Hepatocyte (in vitro differentiated cells): ENCODE measurements at regions not wholly inside any gene's neighbourhood (a gene's known extent, or its start where the extent isn't known, plus 50 kb on each side); places are given as distances from the start of the nearest gene placed in this dataset.

ENCODE experiments used
- DNase-seq: peaks from one replicate; pipeline ENCODE4 v3.0.0-alpha.2; 2016; ENCODE audit warnings: low spot score
- H2AFZ ChIP-seq: fragments of 200-600 bp; sonication (generic); 2 replicates; pipeline ENCODE4 v1.6.0; 2016; ENCODE audit warnings: antibody characterized with exemption, mild to moderate bottlenecking
- H3K27ac ChIP-seq: fragments of 200-600 bp; sonication (generic); 2 replicates; pipeline ENCODE4 v1.5.1; 2016; ENCODE audit warnings: mild to moderate bottlenecking
- H3K27me3 ChIP-seq: fragments of 200-600 bp; sonication (generic); 2 replicates; pipeline ENCODE4 v1.6.1; 2016
- H3K36me3 ChIP-seq: fragments of 200-600 bp; sonication (generic); replicated peaks from 2 replicates; pipeline ENCODE4 v1.5.1; 2016; ENCODE audit warnings: low read depth; ENCODE audit not compliant: insufficient read depth
- H3K4me1 ChIP-seq: fragments of 200-600 bp; sonication (generic); 2 replicates; pipeline ENCODE4 v1.5.1; 2016; ENCODE audit warnings: mild to moderate bottlenecking, moderate library complexity; ENCODE audit not compliant: insufficient read depth
- H3K4me2 ChIP-seq: fragments of 200-600 bp; sonication (generic); 2 replicates; pipeline ENCODE4 v1.6.0; 2016
- H3K4me3 ChIP-seq: fragments of 200-600 bp; sonication (generic); 2 replicates; pipeline ENCODE4 v1.5.1; 2016; ENCODE audit warnings: mild to moderate bottlenecking
- H3K79me2 ChIP-seq: fragments of 200-600 bp; sonication (generic); 2 replicates; pipeline ENCODE4 v1.6.0; 2017; ENCODE audit warnings: mild to moderate bottlenecking
- H3K9me2 ChIP-seq: fragments of 200-600 bp; sonication (generic); replicated peaks from 2 replicates; pipeline ENCODE4 v1.6.0; 2017; ENCODE audit warnings: mild to moderate bottlenecking; ENCODE audit not compliant: insufficient read depth
- H3K9me3 ChIP-seq: fragments of 200-600 bp; sonication (generic); 2 replicates; pipeline ENCODE4 v1.5.1; 2016; ENCODE audit warnings: low read depth, mild to moderate bottlenecking
- H4K20me1 ChIP-seq: fragments of 200-600 bp; sonication (generic); 2 replicates; pipeline ENCODE4 v1.6.0; 2016; ENCODE audit warnings: mild to moderate bottlenecking; ENCODE audit not compliant: insufficient read depth, poor library complexity, severe bottlenecking
- EZH2 ChIP-seq: fragments of 200-600 bp; sonication (generic); IDR thresholded peaks from 2 replicates; pipeline ENCODE4 v1.6.1; 2016; ENCODE audit warnings: antibody characterized with exemption, mild to moderate bottlenecking, borderline replicate concordance
- EZH2phosphoT487 ChIP-seq: fragments of 200-600 bp; sonication (generic); IDR thresholded peaks from one replicate; pipeline ENCODE4 v1.6.1; 2018; ENCODE audit warnings: antibody characterized with exemption, mild to moderate bottlenecking, low read depth, moderate library complexity; ENCODE audit not compliant: unreplicated experiment, severe bottlenecking
- whole genome bisulfite sequencing: methylation state at CpG from one replicate; pipeline ENCODE4 v1.1.6; 2016; ENCODE audit warnings: low lambda C conversion rate; ENCODE audit errors: missing lambda C conversion rate; 5-methylcytosine and 5-hydroxymethylcytosine counted together
- TF ChIP-seq, protein P1 (sequence below): fragments of 200-600 bp; sonication (generic); IDR thresholded peaks from 2 replicates; pipeline ENCODE4 v1.5.1; 2016; ENCODE audit warnings: antibody characterized with exemption, mild to moderate bottlenecking; ENCODE audit not compliant: poor library complexity

DNA sequence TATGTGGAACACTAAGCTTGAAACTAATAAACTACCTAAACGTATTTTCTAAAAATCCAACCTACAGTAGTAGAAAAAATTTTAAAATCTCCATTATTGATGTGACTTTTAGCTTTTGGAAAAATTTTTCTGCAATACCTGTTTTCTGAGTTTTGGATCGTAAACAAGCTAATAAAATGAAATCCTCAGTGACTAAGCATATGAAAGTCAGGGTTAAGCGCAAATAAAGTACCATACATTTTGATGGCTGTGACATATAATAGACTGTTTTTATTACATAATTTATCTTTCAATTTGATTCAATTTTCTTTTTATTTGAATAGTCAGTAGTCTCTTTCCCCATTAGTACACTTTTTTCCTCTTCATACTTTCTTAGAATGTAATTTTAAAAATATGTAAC, 683.6 kb downstream of the NUP35 start:
- DNase-seq: no peak
- Histone ChIP-seq H3K79me2 (no peaks in the 10 kb centered on the region), H3K4me1 (no peaks in the 10 kb centered on the region), H2AFZ (no peak overlapping the region), H3K27me3 (no peaks in the 10 kb centered on the region), H3K9me2 (no peaks in the 10 kb centered on the region), H3K4me2 (no peak overlapping the region), H3K36me3 (no peaks in the 10 kb centered on the region), H3K4me3 (no peak overlapping the region), H4K20me1 (no peaks in the 10 kb centered on the region), H3K27ac (no peak overlapping the region), H3K9me3 (no peaks in the 10 kb centered on the region)
- WGBS: 93% methylated on average over 3 of the region's 3 CpGs
- TF ChIP-seq EZH2 (no peak), EZH2phosphoT487 (no peak)
- TF ChIP-seq, protein P1, sequence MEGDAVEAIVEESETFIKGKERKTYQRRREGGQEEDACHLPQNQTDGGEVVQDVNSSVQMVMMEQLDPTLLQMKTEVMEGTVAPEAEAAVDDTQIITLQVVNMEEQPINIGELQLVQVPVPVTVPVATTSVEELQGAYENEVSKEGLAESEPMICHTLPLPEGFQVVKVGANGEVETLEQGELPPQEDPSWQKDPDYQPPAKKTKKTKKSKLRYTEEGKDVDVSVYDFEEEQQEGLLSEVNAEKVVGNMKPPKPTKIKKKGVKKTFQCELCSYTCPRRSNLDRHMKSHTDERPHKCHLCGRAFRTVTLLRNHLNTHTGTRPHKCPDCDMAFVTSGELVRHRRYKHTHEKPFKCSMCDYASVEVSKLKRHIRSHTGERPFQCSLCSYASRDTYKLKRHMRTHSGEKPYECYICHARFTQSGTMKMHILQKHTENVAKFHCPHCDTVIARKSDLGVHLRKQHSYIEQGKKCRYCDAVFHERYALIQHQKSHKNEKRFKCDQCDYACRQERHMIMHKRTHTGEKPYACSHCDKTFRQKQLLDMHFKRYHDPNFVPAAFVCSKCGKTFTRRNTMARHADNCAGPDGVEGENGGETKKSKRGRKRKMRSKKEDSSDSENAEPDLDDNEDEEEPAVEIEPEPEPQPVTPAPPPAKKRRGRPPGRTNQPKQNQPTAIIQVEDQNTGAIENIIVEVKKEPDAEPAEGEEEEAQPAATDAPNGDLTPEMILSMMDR: no peak

DNA sequence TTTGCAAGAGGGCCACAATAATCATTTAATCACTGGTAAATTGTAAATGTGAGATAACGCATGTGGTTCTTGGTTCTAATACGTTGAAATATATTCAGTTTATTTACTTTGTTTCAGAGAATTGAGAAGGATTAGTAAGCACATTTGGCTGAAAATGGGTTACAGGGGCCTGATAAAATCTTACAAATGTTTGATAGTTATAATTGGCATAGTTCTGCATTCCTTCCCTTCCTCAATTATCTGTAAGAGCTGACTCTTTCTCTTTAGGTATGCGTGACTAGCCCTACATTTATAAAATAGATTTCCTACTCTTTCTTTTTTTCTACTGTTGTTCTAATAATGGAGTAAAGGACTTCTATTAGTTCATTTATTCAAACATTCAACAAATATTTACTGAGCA, 685.2 kb downstream of the NUP35 start:
- Histone ChIP-seq H3K4me2 (no peak overlapping the region), H3K79me2 (no peaks in the 10 kb centered on the region), H3K9me2 (no peaks in the 10 kb centered on the region), H3K9me3 (no peaks in the 10 kb centered on the region), H3K4me1 (no peaks in the 10 kb centered on the region), H3K27ac (no peak overlapping the region), H3K27me3 (no peaks in the 10 kb centered on the region), H3K4me3 (no peak overlapping the region), H4K20me1 (no peaks in the 10 kb centered on the region), H3K36me3 (no peaks in the 10 kb centered on the region), H2AFZ (no peak overlapping the region)
- 87% methylated on average over 3 of the region's 3 CpGs for WGBS
- TF ChIP-seq EZH2: no peak
- TF ChIP-seq EZH2phosphoT487: no peak
- TF ChIP-seq, protein P1: no peak
- DNase-seq: no peak

DNA sequence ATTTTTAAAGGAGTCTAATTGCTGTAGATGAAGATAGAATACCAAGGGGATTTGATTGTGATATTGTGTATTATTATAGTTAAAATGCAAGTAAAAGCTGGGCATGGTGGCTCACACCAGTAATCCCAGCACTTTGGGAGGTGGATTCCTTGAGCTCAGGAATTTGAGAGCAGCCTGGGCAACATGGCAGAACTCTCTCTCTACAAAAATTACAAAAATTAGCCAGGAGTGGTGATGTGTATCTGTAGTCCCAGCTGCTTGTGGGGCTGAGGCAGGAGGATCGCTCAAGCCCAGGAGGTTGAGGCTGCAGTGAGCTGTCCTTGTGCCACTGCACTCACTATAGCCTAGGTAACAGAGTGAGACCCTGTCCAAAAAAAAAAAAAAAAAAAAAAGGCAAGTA, 687.0 kb downstream of the NUP35 start:
- H3K4me3 ChIP-seq: no peak overlapping the region
- H3K79me2 ChIP-seq: no peaks in the 10 kb centered on the region
- TF ChIP-seq EZH2: no peak
- TF ChIP-seq EZH2phosphoT487: no peak
- TF ChIP-seq, protein P1: no peak
- 94% methylated on average over 1 of the region's 1 CpG for WGBS
- H3K9me2 ChIP-seq: no peaks in the 10 kb centered on the region
- H3K27me3 ChIP-seq: no peaks in the 10 kb centered on the region
- no peaks in the 10 kb centered on the region for H3K36me3 ChIP-seq
- no peaks in the 10 kb centered on the region for H3K9me3 ChIP-seq
- H3K4me1 ChIP-seq: no peaks in the 10 kb centered on the region
- H2AFZ ChIP-seq: no peak overlapping the region
- DNase-seq: no peak
- H3K27ac ChIP-seq: no peak overlapping the region
- no peak overlapping the region for H3K4me2 ChIP-seq
- no peaks in the 10 kb centered on the region for H4K20me1 ChIP-seq

DNA sequence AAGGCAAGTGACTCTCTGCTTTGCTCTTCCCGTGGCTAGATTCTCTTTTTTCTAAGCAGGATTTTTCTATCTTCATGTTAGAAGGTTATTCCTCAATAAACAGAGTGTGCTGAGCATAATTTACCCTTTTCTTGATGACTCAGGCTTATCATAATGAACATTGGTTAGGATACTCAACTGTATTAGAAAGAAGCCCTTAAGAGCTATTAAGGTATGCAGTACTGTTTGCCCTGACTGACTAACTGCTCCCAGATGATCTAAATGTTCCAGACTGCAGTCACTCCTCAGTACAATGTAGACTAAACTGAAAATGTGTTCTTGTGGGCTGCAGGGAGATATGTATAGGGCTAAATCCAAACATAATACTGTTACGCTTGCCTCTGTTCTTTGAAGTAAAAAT, 687.8 kb downstream of the NUP35 start:
- H4K20me1 ChIP-seq: no peaks in the 10 kb centered on the region
- TF ChIP-seq EZH2phosphoT487 (no peak), EZH2 (no peak)
- TF ChIP-seq, protein P1: no peak

More for the DNA sequence above, 687.8 kb downstream of the NUP35 start:
- Histone ChIP-seq H2AFZ (no peak overlapping the region), H3K4me2 (no peak overlapping the region), H3K27me3 (no peaks in the 10 kb centered on the region), H3K27ac (no peak overlapping the region), H3K9me3 (no peaks in the 10 kb centered on the region), H3K36me3 (no peaks in the 10 kb centered on the region), H3K9me2 (no peaks in the 10 kb centered on the region), H3K4me1 (no peaks in the 10 kb centered on the region), H3K79me2 (no peaks in the 10 kb centered on the region), H3K4me3 (no peak overlapping the region)
- no peak for DNase-seq
- 74% methylated on average over 2 of the region's 2 CpGs for WGBS
